Small intestine (tissue), 7 donors: ENCODE measurements at regions not wholly inside any gene's neighbourhood (a gene's known extent, or its start where the extent isn't known, plus 50 kb on each side); places are given as distances from the start of the nearest gene placed in this dataset.

ENCODE experiments used
- DNase-seq, 2 donors: peaks; one replicate each; pipeline versions ENCODE4 v3.0.0 to v3.0.0-alpha.2; 2013
- FAIRE-seq: peaks from 2 replicates; lab custom pipeline; 2012; peaks lifted over from hg19 to GRCh38; lab: Jason Lieb, UNC
- H3K27ac ChIP-seq, 3 donors: one replicate each; pipeline ENCODE4 v1.5.1; 2013; ENCODE audit warnings: low read length in 2 of 3, mild to moderate bottlenecking in 2 of 3, control low read depth in 1 of 3, inconsistent platforms in 1 of 3, low read depth in 1 of 3, moderate library complexity in 1 of 3
- H3K27me3 ChIP-seq, 3 donors: one replicate each; pipeline ENCODE4 v1.6.1; 2013; ENCODE audit warnings: low read length in 3 of 3, inconsistent platforms in 1 of 3; ENCODE audit not compliant: control insufficient read depth in 3 of 3, insufficient read depth in 3 of 3
- H3K36me3 ChIP-seq, 3 donors: one replicate each; pipeline ENCODE4 v1.6.1; 2013; ENCODE audit warnings: low read length in 3 of 3, inconsistent platforms in 1 of 3, low read depth in 1 of 3, mild to moderate bottlenecking in 1 of 3, moderate library complexity in 1 of 3; ENCODE audit not compliant: control insufficient read depth in 3 of 3, insufficient read depth in 2 of 3
- H3K4me1 ChIP-seq, 3 donors: one replicate each; pipeline ENCODE4 v1.6.1; 2013; ENCODE audit warnings: low read length in 2 of 3, inconsistent platforms in 1 of 3, low read depth in 1 of 3, mild to moderate bottlenecking in 1 of 3, moderate library complexity in 1 of 3; ENCODE audit not compliant: control insufficient read depth in 3 of 3, insufficient read depth in 2 of 3
- H3K4me3 ChIP-seq, 3 donors: one replicate each; pipeline ENCODE4 v1.5.1; 2013; ENCODE audit warnings: low read length in 3 of 3, control low read depth in 1 of 3, inconsistent platforms in 1 of 3, low read depth in 1 of 3, mild to moderate bottlenecking in 1 of 3, moderate library complexity in 1 of 3
- H3K9me3 ChIP-seq, 2 donors: one replicate each; pipeline ENCODE4 v1.6.1; 2013; ENCODE audit warnings: low read depth in 1 of 2, low read length in 1 of 2; ENCODE audit not compliant: control insufficient read depth in 2 of 2, insufficient read depth in 1 of 2
- WGBS, 3 donors: extraction: QIAGEN DNeasy Blood & Tissue Kit; methylation state at CpG; one replicate each; pipeline ENCODE4 v1.1.7; 2013; 5-methylcytosine and 5-hydroxymethylcytosine counted together
- donor health status: healthy with polysubstance abuse.
- donor health status: control.
- donor health status: control.
- donor health status: Bipolar disorder and iron deficiency.
- donor health status: healthy.

DNA sequence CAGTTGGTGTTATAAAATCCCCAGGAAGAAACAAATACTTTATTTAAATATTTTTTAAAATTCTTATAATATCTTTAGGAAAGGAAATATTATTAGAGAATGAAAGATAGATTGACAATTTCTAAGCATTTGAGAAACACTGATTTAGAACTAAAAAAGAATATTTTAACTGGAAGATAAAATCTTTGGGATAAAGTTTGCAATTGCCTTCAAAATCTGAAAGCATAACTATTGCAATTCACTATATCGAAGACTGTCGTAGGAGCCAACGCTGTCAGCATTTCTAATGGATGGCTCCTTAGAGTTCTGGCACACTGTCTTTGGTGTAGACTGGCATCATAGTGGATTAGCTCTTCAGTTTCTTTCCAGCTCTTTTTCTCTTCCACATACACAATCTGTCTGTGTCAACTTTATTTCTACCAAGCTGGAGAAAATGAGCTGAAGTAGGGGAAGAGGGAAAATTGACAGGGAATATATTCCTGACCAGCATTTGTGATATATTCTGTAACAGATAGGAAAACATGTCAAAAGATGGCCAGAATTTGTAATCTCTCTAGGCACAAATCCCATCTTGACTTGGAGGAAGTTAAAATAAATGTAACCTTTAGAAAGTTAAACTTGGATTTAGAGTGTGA lies 1561.4 kb downstream of the MAT2B start:
- FAIRE-seq (no peak), DNase-seq (no peak)
- H3K4me3 ChIP-seq: no peak overlapping the region
- H3K4me1 ChIP-seq: no peaks in the 10 kb centered on the region
- H3K9me3 ChIP-seq: no peaks in the 10 kb centered on the region
- H3K27ac ChIP-seq: no peak overlapping the region
- 91 to 95% (median 92%) methylated on average over 3 of the region's 3 CpGs for WGBS, 3 donors
- H3K36me3 ChIP-seq: no peaks in the 10 kb centered on the region
- H3K27me3 ChIP-seq: no peaks in the 10 kb centered on the region

DNA sequence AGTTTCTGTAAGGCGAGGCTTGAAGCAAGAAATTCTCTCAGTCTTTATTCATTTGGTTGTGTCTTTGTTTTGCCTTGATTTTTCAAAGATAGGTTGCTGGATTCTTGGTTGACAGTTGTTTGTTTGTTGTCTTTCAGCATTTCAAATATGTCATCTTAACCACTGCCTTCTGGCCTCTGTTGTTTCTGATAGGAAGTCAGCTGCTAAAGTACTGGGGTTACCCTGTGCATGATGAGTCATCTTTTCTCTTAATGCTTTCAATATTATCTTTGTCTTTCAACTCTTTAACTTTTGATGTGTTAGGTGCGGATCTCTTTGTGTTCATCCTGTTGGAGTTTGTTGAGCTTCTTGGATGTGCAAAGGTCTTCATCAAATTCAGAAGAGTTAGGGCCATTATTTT lies 1571.3 kb downstream of the MAT2B start:
- WGBS, 3 donors: 57 to 79% (median 57%) methylated on average over 2 of the region's 2 CpGs
- Histone ChIP-seq H3K4me1 (no peaks in the 10 kb centered on the region), H3K27me3 (no peaks in the 10 kb centered on the region), H3K9me3 (peaks cover 0 to 6% of the 10 kb centered on the region in 2 donors), H3K36me3 (no peaks in the 10 kb centered on the region), H3K4me3 (no peak overlapping the region), H3K27ac (no peak overlapping the region)
- FAIRE-seq (no peak), DNase-seq (no peak)

DNA sequence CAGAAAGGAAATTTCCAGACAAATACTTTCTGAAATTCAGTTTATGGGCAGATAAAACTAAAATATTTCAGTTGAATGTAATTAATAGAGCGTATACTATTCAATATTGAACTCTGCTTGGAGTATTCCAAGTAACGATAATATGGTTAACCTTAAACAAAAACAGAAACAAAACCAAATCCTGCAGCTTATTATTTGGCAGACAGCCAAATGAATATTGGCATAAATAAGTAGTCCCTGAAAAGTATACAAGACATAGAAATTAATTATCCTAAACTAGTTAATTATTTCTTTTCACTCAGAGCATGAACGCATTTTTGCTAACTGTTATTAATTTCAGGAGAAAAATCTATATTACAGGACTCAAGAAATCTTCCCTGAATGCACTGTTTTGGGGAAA lies 1574.0 kb downstream of the MAT2B start:
- Histone ChIP-seq H3K36me3 (no peaks in the 10 kb centered on the region), H3K4me3 (no peak overlapping the region), H3K4me1 (no peaks in the 10 kb centered on the region), H3K27ac (no peak overlapping the region), H3K9me3 (peaks cover 0 to 4% of the 10 kb centered on the region in 2 donors), H3K27me3 (no peaks in the 10 kb centered on the region)
- FAIRE-seq: peak; percentile 19
- DNase-seq: no peak
- 61 to 83% (median 70%) methylated on average over 3 of the region's 3 CpGs for WGBS, 3 donors

DNA sequence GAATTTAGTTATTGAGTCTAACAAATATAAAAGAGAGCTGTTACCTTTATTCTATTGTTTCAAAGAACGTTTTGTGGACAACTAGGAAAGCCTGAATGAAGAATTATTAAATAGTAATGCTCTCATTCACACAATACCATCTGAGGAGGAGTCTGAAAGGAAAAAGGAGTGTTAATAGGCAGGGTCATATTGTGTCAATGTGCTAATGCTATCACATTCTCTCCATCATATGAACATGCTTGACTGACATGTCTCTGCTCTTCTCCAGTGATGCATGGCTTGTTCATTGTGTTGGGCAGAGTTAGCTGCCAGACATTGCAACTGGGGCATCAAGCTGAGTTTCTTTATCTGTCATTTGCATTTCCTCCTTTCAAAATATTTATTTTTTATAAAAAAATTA lies 1578.0 kb downstream of the MAT2B start:
- WGBS, 3 donors: 23 to 57% (median 29%) methylated on average over 1 of the region's 1 CpG
- no peaks in the 10 kb centered on the region for H3K4me1 ChIP-seq

DNA sequence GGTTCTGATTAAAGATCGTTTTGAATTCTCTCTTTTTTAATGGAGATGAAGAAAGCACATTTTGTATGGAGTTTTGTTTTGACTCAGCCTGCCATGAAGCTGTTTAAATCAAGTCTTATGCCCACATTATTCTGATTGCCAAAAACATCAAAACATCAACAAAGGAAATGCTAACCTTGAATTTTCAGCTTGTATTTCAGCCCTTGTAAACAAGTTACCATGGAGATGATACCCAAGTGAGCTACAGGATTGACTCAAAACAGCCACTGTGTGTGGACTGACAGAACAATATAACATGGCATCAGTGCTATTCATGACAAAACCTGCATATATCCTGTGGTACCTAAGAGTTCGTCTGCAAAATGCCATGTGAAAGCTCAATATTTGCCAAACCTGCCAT lies 1581.0 kb downstream of the MAT2B start:
- Histone ChIP-seq H3K27ac (no peak overlapping the region), H3K9me3 (no peaks in the 10 kb centered on the region), H3K27me3 (no peaks in the 10 kb centered on the region), H3K4me3 (no peak overlapping the region), H3K36me3 (no peaks in the 10 kb centered on the region), H3K4me1 (no peaks in the 10 kb centered on the region)
- 45 to 66% (median 65%) methylated on average over 2 of the region's 2 CpGs for WGBS, 3 donors
- DNase-seq (no peak), FAIRE-seq (no peak)

More for the DNA sequence above, 1578.0 kb downstream of the MAT2B start:
- FAIRE-seq (no peak), DNase-seq (no peak)
- Histone ChIP-seq H3K27ac (no peak overlapping the region), H3K36me3 (no peaks in the 10 kb centered on the region), H3K27me3 (no peaks in the 10 kb centered on the region), H3K4me3 (no peak overlapping the region), H3K9me3 (no peaks in the 10 kb centered on the region)

DNA sequence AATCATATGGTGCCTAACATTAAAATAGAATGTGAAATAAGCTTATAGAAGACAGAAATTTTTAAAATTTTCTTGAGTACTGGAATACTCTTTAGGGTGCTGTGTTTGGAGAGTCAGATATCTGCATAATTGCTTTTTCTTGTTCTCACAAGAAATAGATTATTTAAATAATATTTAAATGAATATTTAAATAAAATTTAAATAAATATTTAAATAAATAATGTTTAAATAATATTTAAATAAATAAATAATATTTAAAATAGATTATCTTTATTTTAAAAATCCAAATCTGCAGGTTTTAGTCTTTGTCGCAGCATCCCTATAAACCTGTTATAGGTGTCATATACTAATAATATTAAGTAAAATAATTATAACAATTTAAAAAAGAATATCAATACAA lies 1589.4 kb downstream of the MAT2B start:
- H3K27me3 ChIP-seq: no peaks in the 10 kb centered on the region
- no peak overlapping the region for H3K4me3 ChIP-seq
- H3K9me3 ChIP-seq: peaks cover 0 to 4% of the 10 kb centered on the region in 2 donors
- no peaks in the 10 kb centered on the region for H3K36me3 ChIP-seq
- H3K4me1 ChIP-seq: no peaks in the 10 kb centered on the region
- FAIRE-seq (peak; percentile 71), DNase-seq (no peak)
- no peak overlapping the region for H3K27ac ChIP-seq
- WGBS, 3 donors: 89 to 100% (median 93%) methylated on average over 1 of the region's 1 CpG

DNA sequence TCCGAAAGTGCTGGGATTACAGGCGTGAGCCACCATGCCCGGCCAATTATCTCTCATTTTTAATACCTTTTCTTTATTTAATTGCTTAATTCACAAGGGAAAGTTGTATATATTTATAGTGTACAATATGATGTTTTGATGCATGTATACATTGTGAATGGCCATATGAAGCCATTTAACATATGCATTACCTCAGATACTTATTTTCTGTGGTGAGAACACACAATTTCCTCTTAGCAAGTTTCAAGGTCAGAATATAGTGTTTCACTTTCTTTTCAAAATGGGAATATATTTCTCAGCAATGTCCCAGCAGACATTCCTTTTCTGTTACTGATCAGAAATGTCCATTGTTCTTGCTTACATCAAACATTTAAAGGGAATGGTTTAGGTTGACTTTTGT lies 1596.3 kb downstream of the MAT2B start:
- DNase-seq (no peak), FAIRE-seq (no peak)
- Histone ChIP-seq H3K36me3 (no peaks in the 10 kb centered on the region), H3K27ac (no peak overlapping the region), H3K9me3 (peaks cover 0 to 7% of the 10 kb centered on the region in 2 donors), H3K4me1 (no peaks in the 10 kb centered on the region), H3K27me3 (no peaks in the 10 kb centered on the region), H3K4me3 (no peak overlapping the region)
- WGBS, 3 donors: 80 to 96% (median 92%) methylated on average over 3 of the region's 3 CpGs

DNA sequence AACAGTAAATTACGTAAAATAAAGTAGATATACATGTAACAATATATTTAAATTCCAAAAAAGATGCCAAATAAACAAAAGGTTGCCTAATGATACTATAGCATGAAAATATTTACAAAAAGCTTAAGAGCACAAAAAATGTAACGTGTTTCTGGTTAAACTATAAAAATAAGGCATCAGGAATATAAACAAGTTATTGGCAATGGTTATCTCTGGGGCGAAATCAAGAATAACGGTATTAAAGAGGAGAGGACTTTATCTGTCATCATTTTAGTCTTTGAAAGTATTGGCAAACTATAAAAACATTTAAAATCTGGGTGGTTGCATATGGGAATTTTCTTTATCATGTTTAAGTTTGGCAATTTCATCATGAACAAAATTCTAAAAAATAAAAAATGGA lies 1599.2 kb downstream of the MAT2B start:
- H3K4me1 ChIP-seq: no peaks in the 10 kb centered on the region
- DNase-seq (no peak), FAIRE-seq (no peak)
- 57 to 63% (median 59%) methylated on average over 4 of the region's 4 CpGs for WGBS, 3 donors
- no peaks in the 10 kb centered on the region for H3K27me3 ChIP-seq
- H3K4me3 ChIP-seq: no peak overlapping the region
- H3K36me3 ChIP-seq: no peaks in the 10 kb centered on the region
- no peak overlapping the region for H3K27ac ChIP-seq
- H3K9me3 ChIP-seq: peaks cover 0 to 4% of the 10 kb centered on the region in 2 donors

DNA sequence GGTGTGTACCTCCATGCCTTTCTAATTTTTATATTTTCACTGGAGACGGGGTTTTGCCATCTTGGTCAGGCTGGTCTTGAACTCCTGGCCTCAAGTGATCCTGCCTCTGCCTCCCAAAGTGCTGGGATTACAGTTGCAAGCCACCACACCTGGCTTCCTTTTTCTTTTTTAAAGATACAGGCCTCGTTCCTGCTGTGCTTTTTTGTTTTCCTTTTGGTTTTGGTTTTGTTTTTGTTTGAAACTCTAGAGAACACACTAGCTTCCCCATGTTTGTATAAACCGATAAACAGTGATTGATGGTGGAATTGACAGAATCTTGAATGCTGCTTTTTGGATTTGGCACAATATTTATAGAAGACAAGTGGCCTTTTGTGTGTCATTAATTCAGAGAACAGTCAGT lies 1603.4 kb downstream of the MAT2B start:
- WGBS, 3 donors: 44 to 55% (median 50%) methylated on average over 3 of the region's 3 CpGs
- H3K9me3 ChIP-seq: peaks cover 0 to 2% of the 10 kb centered on the region in 2 donors
- FAIRE-seq (no peak), DNase-seq (no peak)
- no peaks in the 10 kb centered on the region for H3K36me3 ChIP-seq
- no peak overlapping the region for H3K27ac ChIP-seq
- no peaks in the 10 kb centered on the region for H3K27me3 ChIP-seq
- H3K4me3 ChIP-seq: no peak overlapping the region
- H3K4me1 ChIP-seq: no peaks in the 10 kb centered on the region
